Upper lobe of left lung (tissue), 4 donors: ENCODE measurements at regions not wholly inside any gene's neighbourhood (a gene's known extent, or its start where the extent isn't known, plus 50 kb on each side); places are given as distances from the start of the nearest gene placed in this dataset.

Experiments
- CTCF ChIP-seq, 6 experiments: fragments of 450-650 bp in 4 of 6; fragments of 200-600 bp in 2 of 6; sonication (generic) in 2 of 6; IDR thresholded peaks; one replicate each; pipeline ENCODE4 v1.5.1; 2016 to 2019; ENCODE audit warnings: antibody characterized with exemption in 6 of 6
- POLR2A ChIP-seq, 4 donors: fragments of 450-650 bp; IDR thresholded peaks; one replicate each; pipeline ENCODE4 v1.5.1; 2016 to 2017; ENCODE audit warnings: antibody characterized with exemption in 4 of 4, mild to moderate bottlenecking in 2 of 4

GRCh38 chr2:75952173-75952572, 241.5 kb upstream of the GCFC2 start:
- TF ChIP-seq POLR2A (IDR thresholded peaks at IDR 0.05) (no peak), CTCF (IDR thresholded peaks at IDR 0.05) (no peak)
